ENCODE measurements at regions not wholly inside any gene's neighbourhood (a gene's known extent, or its start where the extent isn't known, plus 50 kb on each side); places are given as distances from the start of the nearest gene placed in this dataset.

DNA sequence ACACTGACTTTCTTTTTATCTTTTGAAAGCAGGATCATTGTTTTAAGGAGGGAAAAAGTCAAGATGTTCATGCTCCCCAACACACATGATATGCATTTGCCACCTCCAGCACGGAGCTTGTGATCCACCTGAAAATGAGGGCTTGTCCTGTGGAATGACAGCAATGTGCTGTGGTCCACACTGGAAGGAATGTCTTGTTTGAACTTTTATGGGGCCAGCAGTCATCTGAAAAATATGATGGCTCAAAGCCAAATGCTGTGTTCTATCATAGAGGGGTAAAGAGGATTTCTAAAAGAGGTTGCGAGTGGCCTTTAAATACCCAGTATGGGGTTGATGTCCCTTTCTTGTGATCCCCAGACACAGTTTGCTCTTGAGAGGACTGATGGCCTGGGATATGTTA, 226.5 kb upstream of the SPRED2 start:
- TF ChIP-seq, protein P1, sequence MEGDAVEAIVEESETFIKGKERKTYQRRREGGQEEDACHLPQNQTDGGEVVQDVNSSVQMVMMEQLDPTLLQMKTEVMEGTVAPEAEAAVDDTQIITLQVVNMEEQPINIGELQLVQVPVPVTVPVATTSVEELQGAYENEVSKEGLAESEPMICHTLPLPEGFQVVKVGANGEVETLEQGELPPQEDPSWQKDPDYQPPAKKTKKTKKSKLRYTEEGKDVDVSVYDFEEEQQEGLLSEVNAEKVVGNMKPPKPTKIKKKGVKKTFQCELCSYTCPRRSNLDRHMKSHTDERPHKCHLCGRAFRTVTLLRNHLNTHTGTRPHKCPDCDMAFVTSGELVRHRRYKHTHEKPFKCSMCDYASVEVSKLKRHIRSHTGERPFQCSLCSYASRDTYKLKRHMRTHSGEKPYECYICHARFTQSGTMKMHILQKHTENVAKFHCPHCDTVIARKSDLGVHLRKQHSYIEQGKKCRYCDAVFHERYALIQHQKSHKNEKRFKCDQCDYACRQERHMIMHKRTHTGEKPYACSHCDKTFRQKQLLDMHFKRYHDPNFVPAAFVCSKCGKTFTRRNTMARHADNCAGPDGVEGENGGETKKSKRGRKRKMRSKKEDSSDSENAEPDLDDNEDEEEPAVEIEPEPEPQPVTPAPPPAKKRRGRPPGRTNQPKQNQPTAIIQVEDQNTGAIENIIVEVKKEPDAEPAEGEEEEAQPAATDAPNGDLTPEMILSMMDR (IDR thresholded peaks at IDR 0.05): no peak
- TF ChIP-seq SIN3A (IDR thresholded peaks at IDR 0.05; ENCODE audit: borderline replicate concordance, insufficient read depth, low read depth, low read length) (no peak), POLR2AphosphoS5 (IDR thresholded peaks at IDR 0.05; ENCODE audit: low read depth, low read length) (no peak)

Measured in Panc1 (cell line).